HepG2 (cell line): ENCODE measurements at regions not wholly inside any gene's neighbourhood (a gene's known extent, or its start where the extent isn't known, plus 50 kb on each side); places are given as distances from the start of the nearest gene placed in this dataset.

Source experiments
- ATAC-seq: fragments of 200-7000 bp; cut with Tn5 transposase; 3 replicates; pipeline ENCODE4 v1.9.1; 2020; ENCODE audit warnings: mild to moderate bottlenecking, moderate library complexity
- BruUV-seq: library from RNA; stranded (reverse); fragments of 400-500 nt; replicated peaks from 2 replicates; lab custom pipeline; 2021; lab: Mats Ljungman, UMichigan
- CTCF ChIA-PET: fragments of 300-600 bp; formaldehyde crosslinking; extraction: SDS; loops from one replicate; lab custom pipeline; 2021; ENCODE audit warnings: low total read pairs, inconsistent platforms, low intra/inter-chr PET ratio; lab: Yijun Ruan, JAX
- POLR2A ChIA-PET: fragments of 350-600 bp; sonication (Branson Sonifier 250); formaldehyde crosslinking; loops from one replicate; lab custom pipeline; 2020; ENCODE audit warnings: antibody characterized with exemption, inconsistent platforms; lab: Yijun Ruan, JAX
- DNase-seq: peaks from one replicate; pipeline ENCODE4 v3.0.0-alpha.2; 2015; ENCODE audit warnings: low spot score
- FAIRE-seq: peaks from 3 replicates; lab custom pipeline; 2011; peaks lifted over from hg19 to GRCh38; lab: Jason Lieb, UNC
- H2AFZ ChIP-seq: one replicate; pipeline ENCODE4 v1.6.1; 2011; ENCODE audit warnings: low read length, inconsistent platforms
- H3K27ac ChIP-seq: fragments of 300-600 bp; 3 replicates; pipeline ENCODE4 v1.8.0; 2011; ENCODE audit warnings: mixed run types, mild to moderate bottlenecking, mixed read lengths, low read length, inconsistent platforms; ENCODE audit not compliant: insufficient read depth; ENCODE audit errors: extremely low read length
- H3K27me3 ChIP-seq, 2 experiments: fragments of 200-600 bp in 1 of 2; 2 replicates in 1 of 2; 3 replicates in 1 of 2; pipeline versions ENCODE4 v1.6.0 to v1.8.0; 2011; ENCODE audit warnings: low read length in 2 of 2, mild to moderate bottlenecking in 2 of 2, moderate library complexity in 2 of 2, inconsistent platforms in 1 of 2; ENCODE audit not compliant: insufficient read depth in 2 of 2, control insufficient read depth in 1 of 2
- H3K36me3 ChIP-seq, 2 experiments: fragments of 200-600 bp in 1 of 2; replicated peaks in 1 of 2; 2 replicates in 1 of 2; 3 replicates in 1 of 2; pipeline versions ENCODE4 v1.5.1 to v1.8.0; 2011; ENCODE audit warnings: low read length in 2 of 2, inconsistent platforms in 1 of 2; ENCODE audit not compliant: insufficient read depth in 2 of 2, control insufficient read depth in 1 of 2
- H3K4me1 ChIP-seq: 2 replicates; pipeline ENCODE4 v1.5.1; 2012; ENCODE audit warnings: low read length, inconsistent platforms; ENCODE audit not compliant: insufficient read depth
- H3K4me2 ChIP-seq: 2 replicates; pipeline ENCODE4 v1.6.0; 2011; ENCODE audit warnings: low read depth, low read length, inconsistent platforms
- H3K4me3 ChIP-seq, 3 experiments: fragments of 200-600 bp in 1 of 3; sonication (generic), shearing (Covaris generic) in 1 of 3; replicated peaks in 1 of 3; 2 replicates each; pipeline ENCODE4 v1.5.1; 2011 to 2016; ENCODE audit warnings: low read length in 3 of 3, inconsistent platforms in 2 of 3, low read depth in 2 of 3, mild to moderate bottlenecking in 2 of 3, control low read depth in 1 of 3, mixed read lengths in 1 of 3; ENCODE audit not compliant: insufficient read depth in 1 of 3
- H3K79me2 ChIP-seq: one replicate; pipeline ENCODE4 v1.6.1; 2011; ENCODE audit warnings: low read length, inconsistent platforms; ENCODE audit not compliant: insufficient read depth
- H3K9ac ChIP-seq: 2 replicates; pipeline ENCODE4 v1.6.0; 2011; ENCODE audit warnings: mild to moderate bottlenecking, low read depth, low read length, inconsistent platforms; ENCODE audit not compliant: insufficient read depth
- H3K9me3 ChIP-seq: 2 replicates; pipeline ENCODE4 v1.5.1; 2012; ENCODE audit warnings: mild to moderate bottlenecking, low read length
- H4K20me1 ChIP-seq: 2 replicates; pipeline ENCODE4 v1.6.0; 2011; ENCODE audit warnings: inconsistent platforms, mild to moderate bottlenecking, low read length, moderate library complexity; ENCODE audit not compliant: insufficient read depth
- FOXA1 ChIP-seq, 2 experiments: fragments of 450-650 bp in 1 of 2; sonication (generic) in 1 of 2; formaldehyde crosslinking in 1 of 2; IDR thresholded peaks; 2 replicates each; pipeline versions ENCODE4 v1.4.0 to v1.6.1; 2016 to 2020; ENCODE audit warnings: missing genetic modification reagents in 1 of 2
- HNRNPL ChIP-seq: fragments of 200-400 bp; formaldehyde crosslinking; IDR thresholded peaks from 2 replicates; pipeline ENCODE4 v1.6.1; 2017; ENCODE audit warnings: mild to moderate bottlenecking, low read depth, low read length
- IKZF1 ChIP-seq: fragments of 450-650 bp; IDR thresholded peaks from 2 replicates; pipeline ENCODE4 v1.7.1; 2016
- IKZF4 ChIP-seq: sonication (generic); formaldehyde crosslinking; IDR thresholded peaks from 2 replicates; pipeline ENCODE4 v1.5.1; 2020; ENCODE audit warnings: borderline replicate concordance, mild to moderate bottlenecking, low read depth, missing genetic modification reagents; ENCODE audit errors: not compliant biosample characterization
- MED8 ChIP-seq: sonication (generic); formaldehyde crosslinking; IDR thresholded peaks from 2 replicates; pipeline ENCODE4 v1.8.1; 2023; ENCODE audit warnings: mild to moderate bottlenecking, missing genetic modification reagents; ENCODE audit not compliant: insufficient replicate concordance
- MZF1 ChIP-seq: sonication (generic); formaldehyde crosslinking; IDR thresholded peaks from 2 replicates; pipeline ENCODE4 v1.8.1; 2023; ENCODE audit warnings: mild to moderate bottlenecking, missing genetic modification reagents, borderline replicate concordance
- NFYB ChIP-seq: sonication (generic); formaldehyde crosslinking; IDR thresholded peaks from 2 replicates; pipeline ENCODE4 v1.4.0; 2020; ENCODE audit warnings: missing genetic modification reagents
- XRCC5 ChIP-seq: fragments of 200-400 bp; formaldehyde crosslinking; optimal IDR thresholded peaks from 2 replicates; pipeline ENCODE3; 2017; ENCODE audit warnings: mild to moderate bottlenecking, low read length
- ZBTB42 ChIP-seq: sonication (generic); formaldehyde crosslinking; IDR thresholded peaks from 2 replicates; pipeline ENCODE4 v1.5.0; 2020; ENCODE audit warnings: mild to moderate bottlenecking, missing genetic modification reagents
- ZFP37 ChIP-seq: sonication (generic); formaldehyde crosslinking; IDR thresholded peaks from 2 replicates; pipeline ENCODE4 v1.4.0; 2020; ENCODE audit warnings: missing genetic modification reagents, borderline replicate concordance
- ZNF234 ChIP-seq: sonication (generic); formaldehyde crosslinking; conservative IDR thresholded peaks from 2 replicates; pipeline ENCODE4 v1.5.1; 2020; ENCODE audit warnings: mild to moderate bottlenecking, missing genetic modification reagents
- ZNF253 ChIP-seq: sonication (generic); formaldehyde crosslinking; IDR thresholded peaks from 2 replicates; pipeline ENCODE4 v1.8.0; 2022; ENCODE audit warnings: mild to moderate bottlenecking, missing genetic modification reagents, borderline replicate concordance
- ZNF354B ChIP-seq: sonication (generic); formaldehyde crosslinking; IDR thresholded peaks from 2 replicates; pipeline ENCODE4 v1.8.0; 2022; ENCODE audit warnings: mild to moderate bottlenecking, missing genetic modification reagents
- ZNF547 ChIP-seq: sonication (generic); formaldehyde crosslinking; IDR thresholded peaks from 2 replicates; pipeline ENCODE4 v1.5.1; 2020; ENCODE audit warnings: mild to moderate bottlenecking, missing genetic modification reagents
- ZNF850 ChIP-seq: sonication (generic); formaldehyde crosslinking; conservative IDR thresholded peaks from 2 replicates; pipeline ENCODE4 v1.9.0; 2021; ENCODE audit warnings: mild to moderate bottlenecking, missing genetic modification reagents
- WGBS: methylation state at CpG from one replicate; pipeline ENCODE4 v1.1.6; 2017; ENCODE audit warnings: low lambda C conversion rate; 5-methylcytosine and 5-hydroxymethylcytosine counted together
- in situ Hi-C: cut with HindIII; loops from 2 replicates; pipeline ENCODE4 v1.10.0; 2017; ENCODE audit warnings: low pct_unique_long_range_greater_than_20kb; ENCODE audit not compliant: extremely low pct_ligation_motif_present
- intact Hi-C: fragments of 100-400 bp; cut with micrococcal nuclease; formaldehyde crosslinking; loops from one replicate; pipeline ENCODE4 v1.10.0; 2022; ENCODE audit not compliant: unreplicated experiment
- TF ChIP-seq, protein P1 (sequence below): sonication (generic); formaldehyde crosslinking; IDR thresholded peaks from 2 replicates; pipeline ENCODE4 v1.8.0; 2022; ENCODE audit warnings: mild to moderate bottlenecking, missing genetic modification reagents, moderate library complexity
- TF ChIP-seq, protein P2 (sequence below): sonication (generic); formaldehyde crosslinking; conservative IDR thresholded peaks from 2 replicates; pipeline ENCODE4 v1.4.0; 2020; ENCODE audit warnings: missing genetic modification reagents

DNA sequence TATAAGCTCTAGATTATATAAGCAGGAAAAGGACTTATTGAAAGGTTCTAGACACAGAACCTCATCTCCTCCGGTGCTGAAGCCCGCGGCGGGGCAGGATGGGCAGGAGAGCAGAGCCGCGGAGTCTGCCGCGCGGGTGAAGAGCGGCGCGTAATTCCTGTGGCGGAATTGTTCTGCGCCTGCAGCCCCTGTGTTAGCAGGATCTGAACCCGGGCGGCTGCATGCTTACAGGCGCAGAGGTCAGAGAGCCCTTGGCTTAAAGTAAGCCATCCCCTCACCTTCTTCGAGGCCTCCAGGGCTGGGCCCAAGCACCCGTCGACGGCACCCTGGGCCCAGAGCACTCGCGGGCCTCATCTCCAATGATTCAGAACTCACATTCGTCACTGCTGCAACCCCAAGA, 89.3 kb downstream of the FASLG start:
- intact Hi-C loops (loop anchor here (5.0 to 10.0 kb wide), 4 partner anchors 659 to 1077 kb away; partner anchors contain the start of genes CENPL, DARS2 and KLHL20), in situ Hi-C loops (loop anchor here (10.0 to 25.0 kb wide), 2 partner anchors 667 to 1089 kb away; no protein-coding TSS in a partner anchor)
- Histone ChIP-seq H2AFZ (no peak overlapping the region), H3K27ac (no peak overlapping the region), H3K79me2 (no peaks in the 10 kb centered on the region), H4K20me1 (no peaks in the 10 kb centered on the region), H3K4me3 (no peak overlapping the region), H3K27me3 (no peaks in the 10 kb centered on the region; a peak in 1 of 5 replicates), H3K36me3 (no peaks in the 10 kb centered on the region), H3K9me3 (no peaks in the 10 kb centered on the region), H3K4me2 (no peak overlapping the region), H3K9ac (no peak overlapping the region), H3K4me1 (peaks cover 22% of the 10 kb centered on the region)
- DNase-seq: no peak
- ChIA-PET POLR2A (no interaction called here), CTCF (no interaction called here)
- FAIRE-seq: no peak
- no TSS peak for BruUV-seq
- 90% methylated on average over 17 of the region's 24 CpGs for WGBS
- no peak for ATAC-seq
- TF ChIP-seq MED8 (CRISPR knock-in tag) (no peak), FOXA1 (IDR thresholded peaks at IDR 0.05) (no peak), FOXA1 (CRISPR knock-in tag; IDR thresholded peaks at IDR 0.05) (no peak)

DNA sequence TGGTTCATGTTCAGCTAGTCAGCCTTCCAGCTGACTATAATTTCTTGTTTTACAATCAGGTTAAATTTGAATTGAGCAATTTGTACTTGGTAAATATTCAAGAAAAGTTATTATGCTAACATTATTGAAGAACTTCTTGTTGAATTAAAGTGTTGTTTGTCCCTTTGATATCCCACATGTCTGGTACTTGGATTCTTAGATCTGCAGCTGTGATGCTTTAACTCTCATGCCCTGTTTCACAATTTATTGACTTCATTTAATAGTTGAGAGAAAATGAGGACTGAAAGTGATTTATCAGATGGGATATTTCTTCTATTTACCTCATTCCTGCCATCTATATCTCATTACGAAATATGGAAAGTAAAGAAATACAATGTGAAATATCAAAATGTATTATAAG, 92.8 kb downstream of the FASLG start:
- intact Hi-C loops: no loop called here
- WGBS: 2% methylated on average over 1 of the region's 1 CpG

More for the DNA sequence above, 92.8 kb downstream of the FASLG start:
- ATAC-seq: no peak
- Histone ChIP-seq H3K27ac (no peak overlapping the region), H3K4me2 (no peak overlapping the region), H3K9ac (no peak overlapping the region), H3K79me2 (no peaks in the 10 kb centered on the region), H3K4me3 (no peak overlapping the region), H3K36me3 (no peaks in the 10 kb centered on the region), H3K27me3 (peaks cover 0 to 2% of the 10 kb centered on the region in 2 experiments; a peak in 1 of 5 replicates), H3K9me3 (no peaks in the 10 kb centered on the region), H4K20me1 (no peaks in the 10 kb centered on the region), H2AFZ (no peak overlapping the region), H3K4me1 (peaks cover 1% of the 10 kb centered on the region; the same call in 1 of the 2 replicates)
- no peak for DNase-seq
- FAIRE-seq: no peak
- POLR2A ChIA-PET: no interaction called here
- in situ Hi-C loops: no loop called here
- CTCF ChIA-PET: no interaction called here
- BruUV-seq: no TSS peak
- no peak for TF ChIP-seq ZNF850
- TF ChIP-seq IKZF4 (CRISPR knock-in tag): no peak
- TF ChIP-seq NFYB (CRISPR knock-in tag): no peak
- no peak for TF ChIP-seq ZNF547 (CRISPR knock-in tag)
- no peak for TF ChIP-seq ZBTB42 (CRISPR knock-in tag)
- TF ChIP-seq ZNF253 (CRISPR knock-in tag): no peak
- TF ChIP-seq ZFP37: no peak
- TF ChIP-seq XRCC5: no peak
- TF ChIP-seq IKZF1: no peak
- no peak for TF ChIP-seq MZF1 (CRISPR knock-in tag)
- TF ChIP-seq, protein P1, sequence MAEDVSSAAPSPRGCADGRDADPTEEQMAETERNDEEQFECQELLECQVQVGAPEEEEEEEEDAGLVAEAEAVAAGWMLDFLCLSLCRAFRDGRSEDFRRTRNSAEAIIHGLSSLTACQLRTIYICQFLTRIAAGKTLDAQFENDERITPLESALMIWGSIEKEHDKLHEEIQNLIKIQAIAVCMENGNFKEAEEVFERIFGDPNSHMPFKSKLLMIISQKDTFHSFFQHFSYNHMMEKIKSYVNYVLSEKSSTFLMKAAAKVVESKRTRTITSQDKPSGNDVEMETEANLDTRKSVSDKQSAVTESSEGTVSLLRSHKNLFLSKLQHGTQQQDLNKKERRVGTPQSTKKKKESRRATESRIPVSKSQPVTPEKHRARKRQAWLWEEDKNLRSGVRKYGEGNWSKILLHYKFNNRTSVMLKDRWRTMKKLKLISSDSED (CRISPR knock-in tag): no peak
- no peak for TF ChIP-seq HNRNPL
- TF ChIP-seq ZNF354B (CRISPR knock-in tag): no peak
- TF ChIP-seq ZNF234: no peak
- TF ChIP-seq, protein P2, sequence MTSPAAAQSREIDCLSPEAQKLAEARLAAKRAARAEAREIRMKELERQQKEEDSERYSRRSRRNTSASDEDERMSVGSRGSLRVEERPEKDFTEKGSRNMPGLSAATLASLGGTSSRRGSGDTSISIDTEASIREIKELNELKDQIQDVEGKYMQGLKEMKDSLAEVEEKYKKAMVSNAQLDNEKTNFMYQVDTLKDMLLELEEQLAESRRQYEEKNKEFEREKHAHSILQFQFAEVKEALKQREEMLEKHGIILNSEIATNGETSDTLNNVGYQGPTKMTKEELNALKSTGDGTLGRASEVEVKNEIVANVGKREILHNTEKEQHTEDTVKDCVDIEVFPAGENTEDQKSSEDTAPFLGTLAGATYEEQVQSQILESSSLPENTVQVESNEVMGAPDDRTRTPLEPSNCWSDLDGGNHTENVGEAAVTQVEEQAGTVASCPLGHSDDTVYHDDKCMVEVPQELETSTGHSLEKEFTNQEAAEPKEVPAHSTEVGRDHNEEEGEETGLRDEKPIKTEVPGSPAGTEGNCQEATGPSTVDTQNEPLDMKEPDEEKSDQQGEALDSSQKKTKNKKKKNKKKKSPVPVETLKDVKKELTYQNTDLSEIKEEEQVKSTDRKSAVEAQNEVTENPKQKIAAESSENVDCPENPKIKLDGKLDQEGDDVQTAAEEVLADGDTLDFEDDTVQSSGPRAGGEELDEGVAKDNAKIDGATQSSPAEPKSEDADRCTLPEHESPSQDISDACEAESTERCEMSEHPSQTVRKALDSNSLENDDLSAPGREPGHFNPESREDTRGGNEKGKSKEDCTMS (CRISPR knock-in tag): no peak
